ENCODE measurements at regions not wholly inside any gene's neighbourhood (a gene's known extent, or its start where the extent isn't known, plus 50 kb on each side); places are given as distances from the start of the nearest gene placed in this dataset.

GRCh38 chr10:44756216-44756615, 154.9 kb upstream of the TMEM72 start:
- TF ChIP-seq POLR2A (IDR thresholded peaks at IDR 0.05): no peak
- TF ChIP-seq, protein P1, sequence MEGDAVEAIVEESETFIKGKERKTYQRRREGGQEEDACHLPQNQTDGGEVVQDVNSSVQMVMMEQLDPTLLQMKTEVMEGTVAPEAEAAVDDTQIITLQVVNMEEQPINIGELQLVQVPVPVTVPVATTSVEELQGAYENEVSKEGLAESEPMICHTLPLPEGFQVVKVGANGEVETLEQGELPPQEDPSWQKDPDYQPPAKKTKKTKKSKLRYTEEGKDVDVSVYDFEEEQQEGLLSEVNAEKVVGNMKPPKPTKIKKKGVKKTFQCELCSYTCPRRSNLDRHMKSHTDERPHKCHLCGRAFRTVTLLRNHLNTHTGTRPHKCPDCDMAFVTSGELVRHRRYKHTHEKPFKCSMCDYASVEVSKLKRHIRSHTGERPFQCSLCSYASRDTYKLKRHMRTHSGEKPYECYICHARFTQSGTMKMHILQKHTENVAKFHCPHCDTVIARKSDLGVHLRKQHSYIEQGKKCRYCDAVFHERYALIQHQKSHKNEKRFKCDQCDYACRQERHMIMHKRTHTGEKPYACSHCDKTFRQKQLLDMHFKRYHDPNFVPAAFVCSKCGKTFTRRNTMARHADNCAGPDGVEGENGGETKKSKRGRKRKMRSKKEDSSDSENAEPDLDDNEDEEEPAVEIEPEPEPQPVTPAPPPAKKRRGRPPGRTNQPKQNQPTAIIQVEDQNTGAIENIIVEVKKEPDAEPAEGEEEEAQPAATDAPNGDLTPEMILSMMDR (IDR thresholded peaks at IDR 0.05 in 8 of 11, conservative IDR thresholded peaks at IDR 0.05 in 3 of 11): no peak

Data from spleen (tissue), 7 donors.